ENCODE measurements at regions not wholly inside any gene's neighbourhood (a gene's known extent, or its start where the extent isn't known, plus 50 kb on each side); places are given as distances from the start of the nearest gene placed in this dataset.
"Not testable (repeated sequence)": the region's sequence is repeated elsewhere in the genome, so short reads cannot be mapped to it uniquely, and the experiment has no call there.

DNA sequence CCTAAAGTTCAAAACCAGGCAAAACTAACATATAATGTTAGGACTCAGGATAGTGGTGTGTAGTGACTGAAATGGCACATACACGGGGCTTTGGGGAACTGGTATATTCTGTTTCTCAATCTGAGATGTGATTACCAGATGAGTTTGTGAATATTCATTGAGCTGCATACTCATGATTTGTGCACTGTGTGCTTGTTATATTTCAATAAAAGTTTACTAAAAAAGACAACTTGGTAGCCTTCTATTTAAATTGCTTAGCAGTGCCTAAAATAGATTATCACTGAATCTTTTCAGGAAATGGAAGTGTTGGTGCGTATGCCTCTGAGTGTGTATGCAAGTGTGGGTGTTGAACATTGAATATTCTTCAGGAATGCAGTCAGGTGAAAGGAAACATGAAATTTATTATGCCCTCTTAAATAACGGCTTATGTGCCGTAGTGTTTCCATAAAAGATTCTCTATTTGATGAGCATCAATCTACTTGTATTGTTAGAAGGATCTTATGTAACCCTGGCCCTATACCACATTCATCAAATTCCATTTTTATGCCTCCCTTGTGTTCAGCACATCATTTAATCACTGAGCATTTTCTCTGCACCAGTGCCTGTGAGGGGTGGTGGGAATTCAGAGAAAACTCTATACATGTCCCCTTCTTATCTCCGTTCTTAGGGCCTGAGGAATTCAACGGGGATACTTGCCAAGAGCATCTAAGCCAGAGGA, 82.6 kb upstream of the AUTS2 start:
- DNase-seq = no peak

DNA sequence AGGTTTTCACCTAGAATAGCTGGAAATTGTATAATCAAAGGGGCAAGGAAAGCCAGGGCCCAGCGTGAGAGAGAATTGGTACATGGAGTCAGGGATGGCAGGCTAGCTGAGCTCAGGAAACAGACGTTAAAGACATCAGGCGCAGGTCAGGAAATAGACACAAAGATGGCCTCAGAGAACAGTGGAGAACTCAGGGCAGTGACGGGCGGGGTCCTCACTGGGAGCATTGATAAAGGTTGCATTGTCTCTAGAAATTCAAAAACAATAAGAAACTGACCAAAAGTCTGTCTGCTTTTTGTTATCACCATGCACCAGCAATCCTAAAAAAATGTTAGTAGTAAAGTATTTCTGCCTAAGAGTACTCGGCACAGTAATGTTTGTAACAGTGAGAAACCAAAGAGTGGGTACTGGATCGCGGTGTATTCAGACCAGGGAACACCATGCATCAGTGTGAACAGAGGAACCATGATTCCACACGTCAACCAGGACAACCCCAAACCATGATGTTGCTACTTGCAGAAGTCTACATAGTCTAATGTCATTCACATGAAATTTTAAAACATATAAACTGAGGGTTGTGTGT, 81.9 kb upstream of the AUTS2 start:
- DNase-seq = no peak

DNA sequence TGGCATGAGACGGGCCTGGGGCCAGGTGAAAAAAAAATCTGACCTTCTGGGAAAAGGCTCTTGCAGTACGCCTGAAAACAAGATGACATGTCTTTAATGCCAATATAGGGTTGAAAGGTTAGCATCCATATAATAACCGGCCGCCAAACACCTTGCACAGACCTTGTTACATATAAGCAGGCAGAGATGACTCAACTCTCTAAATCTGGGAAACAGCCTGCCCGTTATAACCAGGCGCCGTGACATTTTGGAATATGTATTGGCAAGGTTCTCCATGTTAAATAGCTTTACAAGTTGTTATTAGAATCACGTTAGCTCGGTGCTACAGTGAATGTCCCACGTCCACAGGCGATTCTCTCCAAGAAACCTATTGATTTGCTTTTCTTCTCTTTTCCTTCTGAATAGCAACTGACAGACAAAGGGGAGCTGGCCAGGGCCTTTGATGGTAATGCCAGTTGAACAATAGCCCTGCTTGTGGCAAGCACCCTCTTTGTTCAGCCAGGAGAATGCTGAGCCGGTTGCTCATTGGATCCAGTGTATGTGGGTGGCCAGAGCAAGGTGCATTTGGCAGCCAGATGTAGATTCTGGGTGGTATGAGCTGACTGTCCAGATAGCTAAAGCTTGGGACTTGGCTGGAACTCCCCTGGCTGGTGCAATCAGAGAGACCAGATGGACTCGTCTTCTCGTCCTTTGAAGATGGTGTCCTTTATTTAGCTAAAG, 80.1 kb upstream of the AUTS2 start:
- no peak for DNase-seq

DNA sequence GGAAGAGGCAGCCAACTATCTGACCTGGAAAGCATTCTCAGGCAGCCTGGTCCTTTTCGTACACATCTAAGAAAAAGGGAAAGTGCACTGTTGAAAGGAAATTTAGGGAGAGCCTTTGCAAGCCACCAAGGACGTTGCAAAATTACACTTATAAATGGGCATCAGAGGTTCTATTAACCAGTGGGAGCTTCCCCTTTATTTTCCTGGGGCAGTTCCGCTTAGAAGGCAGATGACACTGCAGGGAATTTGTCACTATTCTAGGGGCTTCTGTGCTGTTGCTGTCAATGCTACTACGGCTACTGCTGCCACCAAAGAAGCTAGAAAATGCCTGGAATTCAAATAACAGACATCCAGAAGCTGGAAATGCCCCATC, 79.6 kb upstream of the AUTS2 start:
- no peak for DNase-seq

DNA sequence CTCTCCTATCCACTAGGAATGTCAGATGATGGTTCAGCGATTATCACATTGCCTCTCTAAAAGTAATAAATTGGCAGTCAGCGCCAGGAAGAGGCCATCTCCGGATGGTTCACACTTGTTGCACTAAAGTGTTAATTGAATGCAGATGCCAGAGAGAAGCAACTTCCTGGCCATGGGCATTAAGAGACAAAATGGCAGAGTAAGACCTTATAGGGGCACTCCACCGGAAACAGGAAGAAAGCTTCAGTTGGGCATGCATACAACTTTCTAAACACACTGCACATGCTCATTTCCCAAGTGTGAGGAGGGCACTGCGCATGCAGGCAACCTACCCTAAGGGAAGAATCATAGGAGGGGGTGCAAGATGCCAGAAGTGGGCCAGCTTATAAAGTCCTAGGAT, 71.7 kb upstream of the AUTS2 start:
- no peak for DNase-seq

DNA sequence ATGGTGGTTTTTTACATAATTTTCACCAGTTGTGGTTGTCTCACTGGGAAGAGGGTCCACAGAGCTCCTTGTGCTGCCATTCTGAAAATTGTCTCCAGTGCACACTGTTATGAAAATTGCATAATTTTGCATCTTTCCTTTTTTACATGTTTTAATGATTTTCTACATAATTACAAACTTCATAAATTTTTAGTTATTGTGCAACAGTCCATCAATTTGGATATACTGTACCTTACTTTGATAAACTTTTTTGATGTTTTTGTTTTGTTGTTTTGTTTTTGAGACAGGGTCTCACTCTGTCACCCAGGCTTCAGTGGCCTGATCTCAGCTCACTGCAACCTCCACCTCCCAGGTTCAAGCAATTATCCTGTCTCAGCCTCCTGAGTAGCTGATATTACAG, 70.6 kb upstream of the AUTS2 start:
- no peak for DNase-seq

DNA sequence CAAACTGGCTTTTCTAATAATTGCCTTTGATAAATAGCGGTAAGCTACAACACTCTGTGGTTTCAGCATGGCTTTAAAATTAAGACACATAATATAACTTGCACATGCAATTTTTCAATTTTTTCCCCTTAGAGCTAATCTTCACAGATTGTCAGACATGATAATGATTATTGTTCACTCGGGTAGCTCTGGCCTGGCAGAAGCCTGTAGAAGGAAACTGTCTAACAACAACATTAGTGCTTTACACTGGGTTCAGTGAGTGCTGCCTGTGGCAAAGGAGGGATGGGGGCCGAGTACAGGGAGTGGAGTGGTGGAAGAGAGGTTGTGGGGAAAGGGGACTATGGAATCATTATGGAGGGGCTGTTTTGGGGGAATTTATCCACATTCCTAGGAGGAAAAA, 67.2 kb upstream of the AUTS2 start:
- DNase-seq = no peak

DNA sequence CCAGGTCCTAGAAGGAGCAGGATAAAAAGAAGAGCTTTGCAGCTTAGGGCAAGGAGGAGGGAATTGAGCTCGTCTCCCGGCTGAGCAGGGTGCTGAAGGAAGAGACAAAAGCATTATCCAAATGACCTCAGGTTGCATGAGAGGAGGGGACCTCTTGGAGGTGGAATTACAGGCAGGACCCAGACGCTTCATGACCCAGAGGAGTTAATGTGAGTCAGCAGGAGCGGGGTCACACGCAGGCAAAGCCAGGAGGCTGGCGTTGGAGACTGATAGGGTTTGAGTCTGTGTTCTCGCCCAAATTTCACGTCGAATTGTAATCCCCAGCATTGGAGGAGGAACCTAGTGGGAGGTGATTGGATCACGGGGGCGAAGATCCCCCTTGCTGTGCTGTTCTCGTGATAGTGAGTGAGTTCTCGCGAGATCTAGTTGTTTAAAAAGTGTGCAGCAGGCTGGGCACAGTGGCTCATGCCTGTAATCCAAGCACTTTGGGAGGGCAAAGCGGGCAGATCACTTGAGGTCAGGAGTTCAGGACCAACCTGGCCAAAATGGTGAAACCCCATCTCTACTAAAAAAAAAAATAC, 63.7 kb upstream of the AUTS2 start:
- no peak for DNase-seq

DNA sequence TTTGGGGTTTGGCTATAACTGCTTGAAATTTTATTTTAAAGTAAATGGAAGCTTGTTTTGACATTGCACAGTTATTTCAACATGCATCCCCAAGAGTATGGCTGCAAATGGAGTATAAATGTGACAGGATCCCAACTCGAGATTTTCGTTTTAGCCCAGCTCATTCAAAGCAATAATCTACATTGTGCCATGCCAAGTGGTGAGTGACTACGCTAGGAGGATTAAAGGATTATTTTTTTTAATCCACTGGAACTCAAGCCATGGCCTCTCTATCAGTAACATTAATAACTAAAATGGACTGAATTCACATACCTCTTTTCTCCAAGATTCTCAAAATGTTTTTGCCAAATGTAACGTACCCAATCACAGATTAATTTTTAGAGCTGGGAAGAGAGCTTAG, 60.6 kb upstream of the AUTS2 start:
- DNase-seq = no peak

DNA sequence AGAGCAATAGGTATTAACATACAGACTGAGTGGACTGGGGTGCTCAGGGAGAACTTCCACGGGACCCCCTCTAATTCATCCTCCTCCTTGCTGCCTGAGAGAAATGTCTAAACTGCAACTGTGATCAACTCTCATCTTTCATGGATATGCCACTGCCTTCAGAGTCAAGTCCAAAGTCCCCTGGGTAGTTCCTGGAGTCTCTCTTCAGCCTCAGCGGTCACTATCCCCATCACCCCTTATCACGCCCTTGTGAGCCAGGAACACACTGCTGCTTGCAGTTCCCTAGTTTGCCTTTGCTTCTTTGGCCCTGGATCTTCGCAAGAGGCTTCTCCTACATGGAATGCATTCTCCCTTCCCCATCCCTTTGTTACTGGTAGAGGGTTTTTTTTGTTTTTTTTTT, 58.7 kb upstream of the AUTS2 start:
- DNase-seq = no peak

DNA sequence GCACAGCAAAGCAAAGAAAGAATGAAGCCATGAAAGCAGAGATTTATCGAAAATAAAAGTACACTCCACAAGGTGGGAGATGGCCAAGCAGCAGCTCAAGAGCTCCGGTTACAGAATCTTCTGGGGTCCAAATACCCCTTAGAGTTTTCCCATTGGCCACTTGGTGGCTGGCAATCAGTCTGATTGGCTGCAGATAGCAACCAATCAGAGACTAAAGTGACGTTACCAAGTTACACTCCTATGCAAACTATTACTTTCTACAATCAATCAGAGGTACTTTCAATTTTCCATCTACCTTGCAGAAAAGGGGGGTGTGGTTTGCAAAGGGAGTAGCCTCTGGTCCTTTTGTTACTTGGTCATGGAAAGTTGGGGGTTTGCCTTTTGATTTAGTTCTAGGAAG, 58.0 kb upstream of the AUTS2 start:
- DNase-seq = no peak

DNA sequence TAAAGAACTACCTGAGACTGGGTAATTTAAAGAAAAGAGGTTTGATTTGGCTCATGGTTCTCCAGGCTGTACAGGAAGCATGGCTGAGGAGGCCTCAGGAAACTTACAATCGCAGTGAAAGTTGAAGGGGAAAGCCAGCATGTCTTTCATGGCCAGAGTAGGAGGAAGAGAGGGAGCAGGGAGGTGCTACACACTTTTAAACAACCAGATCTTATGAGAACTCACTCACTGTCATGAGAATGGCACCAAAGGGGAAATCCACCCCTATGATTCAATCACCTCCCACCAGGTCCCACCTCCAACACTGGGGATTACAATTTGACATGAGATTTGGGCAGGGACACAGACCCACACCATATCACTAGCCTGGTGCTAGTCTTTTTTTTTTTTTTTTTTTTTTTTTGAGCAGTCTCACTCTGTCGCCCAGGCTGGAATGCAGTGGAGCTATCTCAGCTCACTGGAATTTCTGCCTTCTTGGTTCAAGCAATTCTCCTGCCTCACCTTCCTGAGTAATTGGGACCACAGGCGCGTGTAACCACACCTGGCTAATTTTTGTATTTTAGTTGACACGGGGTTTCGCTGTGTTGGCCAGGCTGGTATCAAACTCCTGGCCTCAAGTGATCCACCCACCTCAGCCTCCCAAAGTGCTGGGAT, 56.4 kb upstream of the AUTS2 start:
- DNase-seq = not testable (repeated sequence)

DNA sequence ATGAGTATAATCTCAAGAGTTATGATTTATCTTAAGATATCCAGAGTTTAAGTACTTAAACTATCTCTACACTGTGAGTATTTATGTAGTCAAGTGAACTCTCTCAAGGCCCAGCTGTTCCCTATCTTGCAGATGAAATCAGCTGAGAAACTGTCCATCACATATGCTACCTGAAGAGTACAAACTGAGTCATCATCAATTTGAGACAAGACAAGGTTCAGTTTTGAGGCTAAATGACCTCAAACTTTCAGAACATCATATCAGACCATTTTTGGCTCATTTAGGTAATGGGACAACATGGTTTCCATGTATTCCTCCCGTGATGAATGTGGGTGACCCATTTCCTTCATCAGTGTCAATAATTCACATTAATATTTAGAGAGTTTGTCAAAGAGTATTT, 53.1 kb upstream of the AUTS2 start:
- DNase-seq = no peak

Data from stimulated activated CD4-positive, alpha-beta T cell treated with anti-CD3 and anti-CD28 coated beads, Interleukin-2, amount 100 ng/mL, for 24 hours (primary cell).